ENCODE measurements at regions not wholly inside any gene's neighbourhood (a gene's known extent, or its start where the extent isn't known, plus 50 kb on each side); places are given as distances from the start of the nearest gene placed in this dataset.

DNA sequence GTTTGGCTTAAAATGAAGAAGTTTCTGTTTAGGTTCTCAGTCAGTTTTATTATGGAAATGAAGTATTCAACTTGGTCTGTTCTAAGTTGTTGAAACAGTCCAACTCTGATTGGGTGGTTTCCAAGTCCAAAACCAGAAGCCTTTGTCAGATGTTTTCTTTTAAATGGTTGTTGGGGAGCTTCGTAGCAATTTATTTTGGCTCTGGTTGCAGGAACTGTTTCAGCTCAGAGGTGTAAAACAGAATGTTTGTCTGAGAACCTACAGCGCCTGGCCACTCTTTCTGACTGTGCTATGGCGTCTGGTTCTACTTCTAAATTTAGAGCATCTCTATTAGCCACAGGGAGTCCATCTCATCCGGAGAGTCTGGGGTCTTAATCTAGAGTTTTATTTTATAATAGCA is 582.6 kb upstream of the TMPRSS15 start:
- Mint-ChIP-seq H3K4me3 (no peak overlapping the region), H3K9me3 (peaks cover 32% of the 10 kb centered on the region), H3K27me3 (no peaks in the 10 kb centered on the region), H3K4me1 (no peaks in the 10 kb centered on the region), H3K36me3 (ENCODE audit: low read depth) (no peaks in the 10 kb centered on the region), H3K27ac (no peak overlapping the region)
- CTCF ChIA-PET: no interaction called here
- no peak for DNase-seq
- POLR2A ChIA-PET: no interaction called here

DNA sequence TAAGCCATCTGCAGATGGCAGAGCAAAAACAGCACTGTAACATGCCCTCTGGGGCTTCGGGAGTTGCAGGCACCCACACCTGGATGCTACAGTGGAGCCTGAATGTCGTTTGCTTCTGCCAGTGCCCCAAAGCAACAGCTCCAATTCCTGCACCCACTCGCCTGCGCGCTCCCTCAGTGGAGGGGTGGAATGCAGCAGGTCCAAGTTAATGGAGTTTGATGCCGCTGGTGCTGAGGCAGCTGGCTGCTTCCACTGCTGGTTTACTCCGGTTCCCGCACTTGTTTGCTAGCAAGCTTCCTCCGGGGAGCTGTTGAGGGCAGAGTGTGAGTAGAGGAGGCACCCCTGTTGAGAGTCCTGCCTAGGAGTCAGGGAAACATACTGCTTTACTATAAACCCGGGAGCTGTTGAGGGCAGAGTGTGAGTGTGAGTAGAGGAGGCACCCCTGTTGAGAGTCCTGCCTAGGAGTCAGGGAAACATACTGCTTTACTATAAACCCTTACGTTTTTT is 584.0 kb upstream of the TMPRSS15 start:
- H3K27me3 Mint-ChIP-seq: no peaks in the 10 kb centered on the region
- no peaks in the 10 kb centered on the region for H3K4me1 Mint-ChIP-seq
- ChIA-PET POLR2A (no interaction called here), CTCF (no interaction called here)
- no peaks in the 10 kb centered on the region for H3K36me3 Mint-ChIP-seq (ENCODE audit: low read depth)
- peaks cover 26% of the 10 kb centered on the region for H3K9me3 Mint-ChIP-seq
- DNase-seq: no peak
- H3K27ac Mint-ChIP-seq: no peak overlapping the region
- no peak overlapping the region for H3K4me3 Mint-ChIP-seq

DNA sequence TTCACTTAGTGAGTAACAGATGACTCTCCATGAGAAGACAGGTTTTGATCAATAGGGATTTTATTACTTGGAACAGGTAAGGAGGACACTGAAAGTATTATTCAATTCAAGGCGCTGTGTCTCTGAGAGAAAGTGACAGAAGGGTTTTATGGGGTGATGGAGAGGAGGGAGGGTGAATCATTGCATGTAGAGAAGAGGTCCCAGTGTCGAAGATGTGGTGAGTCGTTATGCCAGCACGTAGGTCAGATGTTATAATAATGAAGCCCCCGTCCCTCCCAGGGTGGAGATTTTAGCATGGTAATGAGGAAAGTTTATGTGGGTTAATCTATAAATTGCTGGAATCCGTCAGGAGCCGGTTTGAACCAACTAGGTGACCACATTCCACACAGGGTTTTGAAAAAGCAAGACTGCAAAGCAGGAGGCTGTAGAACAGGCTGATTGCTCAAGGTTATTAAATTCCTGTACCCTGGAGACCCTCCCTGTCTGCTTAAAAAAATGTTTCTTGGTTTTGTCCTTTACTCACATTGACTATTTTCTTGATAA is 586.4 kb upstream of the TMPRSS15 start:
- CTCF ChIA-PET: no interaction called here
- Mint-ChIP-seq H3K27ac (no peak overlapping the region), H3K9me3 (peaks cover 16% of the 10 kb centered on the region), H3K4me3 (no peak overlapping the region), H3K27me3 (no peaks in the 10 kb centered on the region), H3K36me3 (ENCODE audit: low read depth) (no peaks in the 10 kb centered on the region), H3K4me1 (no peaks in the 10 kb centered on the region)
- POLR2A ChIA-PET: no interaction called here
- no peak for DNase-seq

DNA sequence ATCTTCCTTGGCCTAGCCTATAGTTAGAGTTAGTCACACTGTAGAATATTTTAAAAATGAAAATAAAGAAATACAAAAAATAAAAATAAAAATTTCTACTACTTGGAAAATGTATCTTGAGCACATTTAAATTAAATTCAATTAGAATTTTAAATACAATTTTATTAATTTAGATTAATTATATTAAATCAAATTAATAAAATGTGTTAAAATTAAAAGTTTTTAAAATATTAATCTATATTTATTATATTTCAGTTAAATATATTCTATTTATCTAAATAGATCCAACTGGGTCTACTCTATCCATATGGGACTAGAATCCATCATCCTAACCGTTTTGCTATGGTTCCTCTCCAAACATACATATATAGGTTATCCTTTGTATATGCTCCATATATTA is 588.3 kb upstream of the TMPRSS15 start:
- H3K4me3 Mint-ChIP-seq: no peak overlapping the region
- ChIA-PET CTCF (no interaction called here), POLR2A (no interaction called here)
- H3K36me3 Mint-ChIP-seq (ENCODE audit: low read depth): no peaks in the 10 kb centered on the region
- no peak overlapping the region for H3K27ac Mint-ChIP-seq
- H3K9me3 Mint-ChIP-seq: peaks cover 11% of the 10 kb centered on the region
- DNase-seq: no peak
- no peaks in the 10 kb centered on the region for H3K27me3 Mint-ChIP-seq
- H3K4me1 Mint-ChIP-seq: no peaks in the 10 kb centered on the region

DNA sequence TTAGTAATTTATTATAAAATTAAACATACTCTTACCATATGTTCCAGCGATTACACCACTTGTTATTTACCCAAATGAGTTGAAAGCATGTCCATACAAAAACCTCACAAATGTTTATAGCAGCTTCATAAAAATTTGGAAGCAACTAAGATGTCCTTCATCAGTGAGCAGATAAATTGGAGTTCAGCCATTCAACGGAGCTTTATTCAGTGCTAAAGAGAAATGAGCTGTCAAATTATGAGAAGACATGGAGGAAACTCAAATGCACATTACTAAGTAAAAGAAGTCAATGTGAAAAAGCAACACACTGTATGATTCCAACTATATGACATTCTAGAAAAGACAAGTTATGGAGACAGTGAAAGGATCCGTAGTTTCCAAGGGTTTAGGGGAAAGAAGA is 606.7 kb upstream of the TMPRSS15 start:
- peaks cover 12% of the 10 kb centered on the region for H3K9me3 Mint-ChIP-seq
- H3K4me3 Mint-ChIP-seq: no peak overlapping the region
- no peak overlapping the region for H3K27ac Mint-ChIP-seq
- no peaks in the 10 kb centered on the region for H3K36me3 Mint-ChIP-seq (ENCODE audit: low read depth)
- H3K4me1 Mint-ChIP-seq: no peaks in the 10 kb centered on the region
- CTCF ChIA-PET: no interaction called here
- no peaks in the 10 kb centered on the region for H3K27me3 Mint-ChIP-seq
- POLR2A ChIA-PET: no interaction called here
- no peak for DNase-seq

DNA sequence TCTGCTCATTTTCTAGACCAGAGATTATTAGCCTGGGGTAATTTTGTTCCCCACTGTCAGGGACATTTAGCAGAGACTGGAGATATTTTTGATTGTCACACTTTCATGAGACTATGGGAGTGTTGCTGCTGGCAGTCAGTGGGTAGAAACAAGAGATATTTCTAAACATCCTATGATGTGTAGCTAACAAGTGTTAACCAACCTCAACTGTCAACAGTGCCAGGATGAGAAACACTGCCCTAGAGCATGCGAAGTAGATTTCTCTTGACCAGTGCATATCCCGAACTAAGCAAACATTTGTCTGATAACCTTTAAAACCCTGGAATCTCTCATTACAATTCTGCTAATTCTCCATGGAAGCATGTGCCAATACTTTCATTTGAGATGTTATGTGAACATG is 607.4 kb upstream of the TMPRSS15 start:
- no peaks in the 10 kb centered on the region for H3K4me1 Mint-ChIP-seq
- POLR2A ChIA-PET: no interaction called here
- H3K27ac Mint-ChIP-seq: no peak overlapping the region
- CTCF ChIA-PET: no interaction called here
- no peak overlapping the region for H3K4me3 Mint-ChIP-seq
- DNase-seq: no peak
- H3K27me3 Mint-ChIP-seq: no peaks in the 10 kb centered on the region
- peaks cover 12% of the 10 kb centered on the region for H3K9me3 Mint-ChIP-seq
- no peaks in the 10 kb centered on the region for H3K36me3 Mint-ChIP-seq (ENCODE audit: low read depth)

DNA sequence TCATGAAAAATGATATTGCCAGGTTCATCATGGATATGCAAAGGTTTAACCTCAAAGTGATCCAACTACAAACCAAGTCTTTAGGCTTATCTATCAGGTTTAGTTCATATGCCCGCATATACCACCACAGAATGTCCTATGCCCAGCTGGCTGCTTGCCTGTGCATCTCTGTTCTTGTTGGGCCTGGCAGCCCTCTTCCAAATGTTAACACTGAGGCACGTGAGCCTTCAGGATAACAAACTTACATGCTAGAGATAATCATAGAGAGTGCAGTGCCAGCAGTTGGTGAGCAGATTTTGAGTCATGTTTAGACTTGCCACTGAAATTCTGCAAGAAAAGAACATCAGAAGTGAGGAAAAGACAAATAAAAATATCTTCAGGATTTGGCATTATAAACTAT is 607.9 kb upstream of the TMPRSS15 start:
- no peaks in the 10 kb centered on the region for H3K4me1 Mint-ChIP-seq
- POLR2A ChIA-PET: no interaction called here
- H3K4me3 Mint-ChIP-seq: no peak overlapping the region
- H3K36me3 Mint-ChIP-seq (ENCODE audit: low read depth): no peaks in the 10 kb centered on the region
- H3K9me3 Mint-ChIP-seq: peaks cover 12% of the 10 kb centered on the region
- H3K27me3 Mint-ChIP-seq: no peaks in the 10 kb centered on the region
- CTCF ChIA-PET: no interaction called here
- DNase-seq: no peak
- no peak overlapping the region for H3K27ac Mint-ChIP-seq

DNA sequence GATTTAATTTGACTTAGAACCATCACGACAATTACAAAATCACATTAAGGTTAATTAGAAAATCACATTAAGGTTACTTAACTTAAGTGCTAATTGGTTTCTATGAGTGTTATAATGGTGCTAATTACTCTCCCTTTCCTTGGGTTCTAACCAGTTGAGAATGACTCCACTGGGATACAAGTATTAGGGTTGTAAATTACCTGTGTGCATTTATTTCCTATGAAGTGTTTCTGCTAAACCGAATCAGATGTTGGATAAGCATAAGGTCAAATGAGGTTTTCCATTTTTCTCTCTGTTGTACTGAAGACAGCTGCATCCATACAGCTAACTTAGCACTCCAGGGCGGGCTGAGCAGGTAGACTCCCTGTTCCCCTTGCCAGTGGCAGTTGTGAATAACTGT is 610.3 kb upstream of the TMPRSS15 start:
- Mint-ChIP-seq H3K4me1 (no peaks in the 10 kb centered on the region), H3K4me3 (no peak overlapping the region), H3K27me3 (no peaks in the 10 kb centered on the region), H3K27ac (no peak overlapping the region), H3K9me3 (peaks cover 13% of the 10 kb centered on the region), H3K36me3 (ENCODE audit: low read depth) (no peaks in the 10 kb centered on the region)
- CTCF ChIA-PET: no interaction called here
- POLR2A ChIA-PET: no interaction called here
- no peak for DNase-seq

DNA sequence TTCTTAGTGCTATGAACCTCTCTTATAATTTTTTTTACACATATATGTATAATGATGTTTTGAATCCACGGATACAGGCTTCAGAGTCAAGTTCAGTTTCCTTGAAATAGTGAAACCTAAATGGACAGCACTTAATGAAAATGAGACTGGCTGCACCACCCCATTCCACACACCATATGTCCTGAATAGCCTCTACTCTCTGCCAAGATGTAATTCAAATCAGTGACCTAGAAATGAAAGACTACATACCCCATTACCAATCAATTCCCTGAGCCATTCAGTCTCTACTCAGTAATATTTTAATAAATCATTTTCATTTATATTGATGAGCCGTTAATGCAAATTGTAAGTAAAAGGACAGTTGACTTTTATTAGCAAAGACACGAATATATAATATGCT is 614.9 kb upstream of the TMPRSS15 start:
- Mint-ChIP-seq H3K27ac (no peak overlapping the region), H3K36me3 (ENCODE audit: low read depth) (no peaks in the 10 kb centered on the region), H3K4me3 (no peak overlapping the region), H3K4me1 (no peaks in the 10 kb centered on the region), H3K9me3 (peaks cover 14% of the 10 kb centered on the region), H3K27me3 (no peaks in the 10 kb centered on the region)
- ChIA-PET POLR2A (no interaction called here), CTCF (no interaction called here)
- no peak for DNase-seq

DNA sequence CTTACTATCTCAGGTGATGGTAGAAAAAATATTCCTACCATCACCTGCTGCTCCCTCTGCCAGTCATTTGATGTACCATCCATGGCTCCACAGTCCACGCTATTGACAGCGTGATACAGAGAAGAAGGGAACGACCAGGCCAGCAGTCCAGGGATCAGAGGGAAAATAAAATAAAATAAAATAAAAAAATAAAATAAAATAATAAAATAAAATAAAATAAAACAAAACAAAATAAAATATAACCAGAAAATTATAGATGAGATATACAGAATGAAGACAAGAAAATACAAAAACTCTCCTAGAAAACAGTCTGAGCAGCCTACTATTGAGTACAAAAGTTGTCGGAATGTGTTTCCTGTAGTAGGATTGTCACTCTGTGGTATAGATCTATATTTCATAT is 619.4 kb upstream of the TMPRSS15 start:
- CTCF ChIA-PET: no interaction called here
- Mint-ChIP-seq H3K9me3 (peaks cover 13% of the 10 kb centered on the region), H3K4me1 (no peaks in the 10 kb centered on the region), H3K36me3 (ENCODE audit: low read depth) (no peaks in the 10 kb centered on the region), H3K27ac (no peak overlapping the region), H3K4me3 (no peak overlapping the region), H3K27me3 (no peaks in the 10 kb centered on the region)
- no peak for DNase-seq
- POLR2A ChIA-PET: no interaction called here

DNA sequence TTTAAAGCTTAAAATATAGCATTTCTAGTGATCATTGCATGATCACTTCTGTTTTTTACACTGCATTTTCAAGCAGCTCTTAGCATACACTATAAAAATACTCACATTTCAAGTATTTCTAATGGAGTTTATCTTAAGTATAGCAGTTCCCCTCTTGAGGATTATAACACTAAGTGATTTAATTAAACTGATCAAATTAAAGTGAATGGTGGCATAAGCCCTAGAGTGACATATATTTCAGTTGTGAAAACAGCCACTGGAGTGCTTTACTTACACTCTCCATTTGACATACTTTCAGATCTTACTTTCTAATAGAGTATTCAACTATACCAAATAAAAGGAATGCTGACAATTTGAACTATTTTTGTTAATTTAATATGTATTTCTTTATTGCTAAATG is 623.3 kb upstream of the TMPRSS15 start:
- Mint-ChIP-seq H3K9me3 (peaks cover 14% of the 10 kb centered on the region), H3K27me3 (no peaks in the 10 kb centered on the region), H3K4me3 (no peak overlapping the region), H3K4me1 (no peaks in the 10 kb centered on the region), H3K36me3 (ENCODE audit: low read depth) (no peaks in the 10 kb centered on the region), H3K27ac (no peak overlapping the region)
- POLR2A ChIA-PET: no interaction called here
- CTCF ChIA-PET: no interaction called here
- DNase-seq: no peak

DNA sequence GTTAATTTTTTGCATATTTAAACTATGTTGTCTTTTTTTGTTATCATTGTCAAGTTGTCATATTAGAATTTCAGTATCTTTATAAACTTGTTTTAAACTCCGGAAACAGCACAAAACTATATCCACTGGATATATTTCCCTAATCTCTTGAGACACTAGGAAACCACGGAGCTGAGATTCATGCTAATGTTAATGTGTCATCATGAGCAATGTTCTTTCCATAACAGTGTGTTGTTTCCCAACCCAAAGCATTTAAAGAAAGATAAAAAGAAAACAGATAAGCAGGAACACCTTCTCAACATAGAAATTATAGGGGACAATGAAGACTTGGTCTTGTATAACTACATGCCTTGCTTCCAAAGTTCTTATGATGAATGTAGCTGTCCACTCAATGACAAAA is 626.2 kb upstream of the TMPRSS15 start:
- Mint-ChIP-seq H3K27me3 (no peaks in the 10 kb centered on the region), H3K27ac (no peak overlapping the region), H3K9me3 (peaks cover 12% of the 10 kb centered on the region), H3K36me3 (ENCODE audit: low read depth) (no peaks in the 10 kb centered on the region), H3K4me3 (no peak overlapping the region), H3K4me1 (no peaks in the 10 kb centered on the region)
- ChIA-PET CTCF (no interaction called here), POLR2A (no interaction called here)
- DNase-seq: no peak

DNA sequence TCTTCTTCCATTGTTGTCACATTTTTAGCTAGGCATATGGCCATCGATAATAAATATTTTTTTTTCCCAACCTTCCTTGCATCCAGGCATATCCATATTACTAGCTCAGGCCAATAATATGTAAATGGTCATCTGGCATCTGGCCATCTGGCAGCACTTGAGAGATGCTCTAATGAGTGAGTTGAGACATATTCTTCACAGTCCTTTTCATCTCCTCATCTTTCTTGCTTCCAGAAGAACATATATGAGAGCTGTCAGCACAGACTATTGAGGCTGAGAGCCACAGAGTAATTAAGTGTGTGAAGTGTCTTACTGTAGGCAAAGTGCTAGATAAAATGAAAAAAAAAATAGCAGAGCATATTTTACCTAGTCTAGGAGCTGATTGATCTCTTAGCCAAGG is 628.4 kb upstream of the TMPRSS15 start:
- Mint-ChIP-seq H3K4me3 (no peak overlapping the region), H3K36me3 (ENCODE audit: low read depth) (no peaks in the 10 kb centered on the region), H3K9me3 (peaks cover 13% of the 10 kb centered on the region), H3K27me3 (no peaks in the 10 kb centered on the region), H3K27ac (no peak overlapping the region), H3K4me1 (no peaks in the 10 kb centered on the region)
- POLR2A ChIA-PET: no interaction called here
- CTCF ChIA-PET: no interaction called here
- DNase-seq: no peak

DNA sequence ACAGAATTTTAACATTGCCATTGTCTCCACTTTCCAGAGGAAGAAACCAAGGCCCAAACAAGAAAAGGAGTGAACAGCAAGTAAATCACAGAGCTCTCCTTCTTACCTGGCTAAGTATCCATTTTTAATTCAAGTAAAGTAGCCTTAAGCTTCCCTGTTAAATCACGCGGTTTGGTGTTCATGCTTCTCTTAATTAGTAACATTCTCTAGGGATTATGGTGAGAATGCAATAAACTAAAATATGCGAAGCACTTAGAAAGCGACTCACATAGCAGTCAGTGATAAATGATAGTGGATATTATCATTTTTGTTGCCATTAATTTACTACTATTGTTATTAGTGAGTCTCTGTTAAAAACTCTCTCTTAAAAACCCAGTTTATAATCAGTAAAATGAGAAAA is 630.5 kb upstream of the TMPRSS15 start:
- no peak overlapping the region for H3K4me3 Mint-ChIP-seq
- no peaks in the 10 kb centered on the region for H3K4me1 Mint-ChIP-seq
- H3K27me3 Mint-ChIP-seq: no peaks in the 10 kb centered on the region
- POLR2A ChIA-PET: no interaction called here
- H3K27ac Mint-ChIP-seq: no peak overlapping the region
- DNase-seq: no peak
- H3K9me3 Mint-ChIP-seq: peaks cover 20% of the 10 kb centered on the region
- CTCF ChIA-PET: no interaction called here
- H3K36me3 Mint-ChIP-seq (ENCODE audit: low read depth): no peaks in the 10 kb centered on the region

DNA sequence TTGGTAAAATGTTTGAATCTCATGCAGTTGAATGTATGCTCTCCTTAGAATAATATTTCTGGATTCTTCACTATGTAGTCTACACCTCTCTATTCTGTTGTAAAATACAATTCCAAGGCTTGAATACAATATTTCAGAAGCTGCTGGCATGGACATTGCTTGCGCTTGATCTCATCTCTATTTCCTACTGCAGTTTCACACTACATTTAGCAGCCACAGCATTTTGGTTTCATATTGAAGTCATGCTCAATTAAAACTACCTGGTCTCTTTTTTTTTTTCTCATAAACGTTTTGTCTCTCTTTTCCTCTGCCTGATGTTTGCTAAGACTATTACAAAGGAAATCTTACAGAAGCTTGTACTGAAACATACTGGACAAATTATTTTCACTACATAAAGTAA is 631.0 kb upstream of the TMPRSS15 start:
- Mint-ChIP-seq H3K36me3 (ENCODE audit: low read depth) (no peaks in the 10 kb centered on the region), H3K4me1 (no peaks in the 10 kb centered on the region), H3K27me3 (no peaks in the 10 kb centered on the region), H3K27ac (no peak overlapping the region), H3K9me3 (peaks cover 18% of the 10 kb centered on the region), H3K4me3 (no peak overlapping the region)
- ChIA-PET POLR2A (no interaction called here), CTCF (no interaction called here)
- no peak for DNase-seq

All from activated CD4-positive, alpha-beta memory T cell treated with anti-CD3 and anti-CD28 coated beads, Interleukin-2, amount 10 ng/mL, durations not matched to agents 7 days and 5 days (primary cell).